ENCODE measurements at regions not wholly inside any gene's neighbourhood (a gene's known extent, or its start where the extent isn't known, plus 50 kb on each side); places are given as distances from the start of the nearest gene placed in this dataset.

DNA sequence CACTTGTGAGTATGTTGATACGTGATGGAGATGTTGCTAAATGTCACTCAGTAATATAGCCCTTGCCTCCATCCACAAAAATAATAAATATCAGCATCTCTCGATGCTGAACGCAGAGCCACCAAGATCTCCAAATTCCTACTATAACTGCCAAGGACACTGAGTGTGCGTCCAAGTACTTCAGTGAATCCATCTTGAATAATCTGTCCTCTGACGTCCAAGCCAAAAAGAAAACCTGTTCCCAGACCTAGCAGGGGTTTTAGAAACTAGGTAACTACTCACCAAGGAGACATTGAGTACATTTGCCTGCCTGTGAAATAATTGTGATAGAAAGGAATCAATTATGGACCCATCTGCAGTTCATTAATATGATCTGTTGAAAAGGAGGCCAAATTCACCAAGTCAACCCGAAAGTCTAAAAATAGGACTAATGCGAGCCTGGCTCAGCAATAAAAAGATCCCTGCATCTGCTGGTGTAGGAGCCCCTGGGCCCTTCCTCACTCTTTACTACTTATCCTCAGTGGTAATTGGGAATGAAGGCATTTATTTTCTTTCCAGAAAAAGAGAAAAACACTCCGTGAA is 226.9 kb upstream of the IRF2BP2 start:
- TF ChIP-seq POLR2A (IDR thresholded peaks at IDR 0.05; ENCODE audit: low read depth, low read length): no peak
- no peak for TF ChIP-seq POLR2AphosphoS5 (IDR thresholded peaks at IDR 0.05; ENCODE audit: low read depth, low read length)
- TF ChIP-seq SPI1 (IDR thresholded peaks at IDR 0.05; ENCODE audit: low read depth, low read length): no peak
